IPS-18a (cell line): ENCODE measurements at regions not wholly inside any gene's neighbourhood (a gene's known extent, or its start where the extent isn't known, plus 50 kb on each side); places are given as distances from the start of the nearest gene placed in this dataset.

Experiments used
- H3K27ac ChIP-seq: one replicate; pipeline ENCODE4 v1.5.1; 2013; ENCODE audit warnings: low read length
- H3K27me3 ChIP-seq: one replicate; pipeline ENCODE4 v1.6.1; 2013; ENCODE audit warnings: mild to moderate bottlenecking, low read length; ENCODE audit not compliant: control insufficient read depth, insufficient read depth
- H3K36me3 ChIP-seq: one replicate; pipeline ENCODE4 v1.6.1; 2013; ENCODE audit warnings: low read depth, low read length; ENCODE audit not compliant: control insufficient read depth
- H3K4me1 ChIP-seq: one replicate; pipeline ENCODE4 v1.6.1; 2013; ENCODE audit warnings: low read depth, low read length; ENCODE audit not compliant: control insufficient read depth
- H3K4me3 ChIP-seq: one replicate; pipeline ENCODE4 v1.5.1; 2013; ENCODE audit warnings: low read length
- H3K9ac ChIP-seq: one replicate; pipeline ENCODE4 v1.6.1; 2013; ENCODE audit warnings: mild to moderate bottlenecking, low read length, moderate library complexity
- H3K9me3 ChIP-seq: one replicate; pipeline ENCODE4 v1.6.1; 2013; ENCODE audit warnings: low read depth, low read length; ENCODE audit not compliant: control insufficient read depth

- H3K9ac ChIP-seq, result no peak overlapping the region
- H3K4me1 ChIP-seq, result no peaks in the 10 kb centered on the region
- H3K27ac ChIP-seq, result no peak overlapping the region
- H3K27me3 ChIP-seq, result no peaks in the 10 kb centered on the region
- no peaks in the 10 kb centered on the region for H3K9me3 ChIP-seq
- no peaks in the 10 kb centered on the region for H3K36me3 ChIP-seq
- no peak overlapping the region for H3K4me3 ChIP-seq
These were observed 396.0 kb downstream of the IRS2 start for GRCh38 chr13:109390391-109390790.

- Histone ChIP-seq H3K4me1 (no peaks in the 10 kb centered on the region), H3K27ac (no peak overlapping the region), H3K27me3 (no peaks in the 10 kb centered on the region), H3K9ac (no peak overlapping the region), H3K4me3 (no peak overlapping the region), H3K36me3 (no peaks in the 10 kb centered on the region), H3K9me3 (no peaks in the 10 kb centered on the region)
These were observed 396.5 kb downstream of the IRS2 start for GRCh38 chr13:109389892-109390345.

- no peaks in the 10 kb centered on the region for H3K9me3 ChIP-seq
- no peak overlapping the region for H3K27ac ChIP-seq
- H3K36me3 ChIP-seq, result no peaks in the 10 kb centered on the region
- no peaks in the 10 kb centered on the region for H3K4me1 ChIP-seq
- H3K9ac ChIP-seq, result no peak overlapping the region
- H3K4me3 ChIP-seq, result no peak overlapping the region
- no peaks in the 10 kb centered on the region for H3K27me3 ChIP-seq
These were observed 396.9 kb downstream of the IRS2 start for GRCh38 chr13:109389456-109389855.

GRCh38 chr13:109387471-109387870 is 398.9 kb downstream of the IRS2 start:
- Histone ChIP-seq H3K36me3 (no peaks in the 10 kb centered on the region), H3K9me3 (no peaks in the 10 kb centered on the region), H3K27ac (no peak overlapping the region), H3K4me3 (no peak overlapping the region), H3K9ac (no peak overlapping the region), H3K4me1 (no peaks in the 10 kb centered on the region), H3K27me3 (no peaks in the 10 kb centered on the region)

- Histone ChIP-seq H3K27ac (no peak overlapping the region), H3K9ac (no peak overlapping the region), H3K27me3 (no peaks in the 10 kb centered on the region), H3K36me3 (no peaks in the 10 kb centered on the region), H3K4me1 (no peaks in the 10 kb centered on the region), H3K9me3 (no peaks in the 10 kb centered on the region), H3K4me3 (no peak overlapping the region)
These were observed 401.2 kb downstream of the IRS2 start for GRCh38 chr13:109385242-109385560.

GRCh38 chr13:109384491-109385241 is 401.7 kb downstream of the IRS2 start:
- Histone ChIP-seq H3K27ac (no peak overlapping the region), H3K27me3 (no peaks in the 10 kb centered on the region), H3K36me3 (no peaks in the 10 kb centered on the region), H3K4me1 (no peaks in the 10 kb centered on the region), H3K9ac (no peak overlapping the region), H3K4me3 (no peak overlapping the region), H3K9me3 (no peaks in the 10 kb centered on the region)

GRCh38 chr13:109383683-109384082 is 402.7 kb downstream of the IRS2 start:
- Histone ChIP-seq H3K9me3 (no peaks in the 10 kb centered on the region), H3K36me3 (no peaks in the 10 kb centered on the region), H3K4me3 (no peak overlapping the region), H3K4me1 (no peaks in the 10 kb centered on the region), H3K27ac (no peak overlapping the region), H3K9ac (no peak overlapping the region), H3K27me3 (no peaks in the 10 kb centered on the region)

GRCh38 chr13:109381546-109382180 is 404.7 kb downstream of the IRS2 start:
- H3K9ac ChIP-seq, result no peak overlapping the region
- H3K4me1 ChIP-seq, result no peaks in the 10 kb centered on the region
- H3K4me3 ChIP-seq, result no peak overlapping the region
- H3K36me3 ChIP-seq, result no peaks in the 10 kb centered on the region
- H3K27me3 ChIP-seq, result no peaks in the 10 kb centered on the region
- H3K9me3 ChIP-seq, result no peaks in the 10 kb centered on the region
- H3K27ac ChIP-seq, result no peak overlapping the region

- H3K27ac ChIP-seq, result no peak overlapping the region
- H3K4me3 ChIP-seq, result no peak overlapping the region
- H3K4me1 ChIP-seq, result no peaks in the 10 kb centered on the region
- no peaks in the 10 kb centered on the region for H3K36me3 ChIP-seq
- H3K9me3 ChIP-seq, result no peaks in the 10 kb centered on the region
- H3K27me3 ChIP-seq, result no peaks in the 10 kb centered on the region
- no peak overlapping the region for H3K9ac ChIP-seq
These were observed 405.9 kb downstream of the IRS2 start for GRCh38 chr13:109380457-109380856.

GRCh38 chr13:109379930-109380329 is 406.5 kb downstream of the IRS2 start:
- no peaks in the 10 kb centered on the region for H3K4me1 ChIP-seq
- H3K27me3 ChIP-seq, result no peaks in the 10 kb centered on the region
- H3K4me3 ChIP-seq, result no peak overlapping the region
- no peaks in the 10 kb centered on the region for H3K9me3 ChIP-seq
- no peak overlapping the region for H3K27ac ChIP-seq
- no peaks in the 10 kb centered on the region for H3K36me3 ChIP-seq
- H3K9ac ChIP-seq, result no peak overlapping the region

- H3K4me3 ChIP-seq, result no peak overlapping the region
- H3K36me3 ChIP-seq, result no peaks in the 10 kb centered on the region
- H3K4me1 ChIP-seq, result no peaks in the 10 kb centered on the region
- H3K27ac ChIP-seq, result no peak overlapping the region
- H3K9ac ChIP-seq, result no peak overlapping the region
- no peaks in the 10 kb centered on the region for H3K27me3 ChIP-seq
- H3K9me3 ChIP-seq, result no peaks in the 10 kb centered on the region
These were observed 409.4 kb downstream of the IRS2 start for GRCh38 chr13:109376936-109377335.

- H3K9ac ChIP-seq, result no peak overlapping the region
- no peak overlapping the region for H3K4me3 ChIP-seq
- no peaks in the 10 kb centered on the region for H3K9me3 ChIP-seq
- H3K36me3 ChIP-seq, result no peaks in the 10 kb centered on the region
- no peak overlapping the region for H3K27ac ChIP-seq
- H3K27me3 ChIP-seq, result no peaks in the 10 kb centered on the region
- H3K4me1 ChIP-seq, result no peaks in the 10 kb centered on the region
These were observed 411.7 kb downstream of the IRS2 start for GRCh38 chr13:109374609-109375200.
